Amniotic epithelial cell (primary cell): ENCODE measurements at regions not wholly inside any gene's neighbourhood (a gene's known extent, or its start where the extent isn't known, plus 50 kb on each side); places are given as distances from the start of the nearest gene placed in this dataset.

Experiments
- DNase-seq: peaks from one replicate; pipeline ENCODE4 v3.0.0-alpha.2; 2010; ENCODE audit warnings: low read depth

GRCh38 chr22:47345025-47345424 lies 582.6 kb downstream of the TBC1D22A start:
- DNase-seq: no peak

DNA sequence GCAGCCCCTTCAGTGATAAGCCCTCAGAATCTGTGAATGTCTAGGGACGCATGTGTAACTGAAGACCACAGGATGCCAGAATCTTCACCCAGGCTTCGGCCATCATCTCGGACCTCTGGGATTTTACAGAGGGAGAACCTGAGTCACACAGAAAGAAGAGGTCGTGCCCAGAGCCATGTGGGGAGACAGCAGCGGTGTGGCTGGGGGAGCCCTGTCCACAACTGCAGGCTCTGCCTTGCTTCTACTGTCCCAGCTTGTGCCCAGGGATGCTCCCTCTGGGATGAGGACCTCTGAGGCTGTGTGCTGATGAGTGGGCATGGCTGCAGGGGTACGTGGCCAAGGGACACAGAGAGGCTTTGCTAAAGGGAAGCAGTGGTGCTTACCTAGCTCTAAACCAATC lies 582.0 kb downstream of the TBC1D22A start:
- no peak for DNase-seq

DNA sequence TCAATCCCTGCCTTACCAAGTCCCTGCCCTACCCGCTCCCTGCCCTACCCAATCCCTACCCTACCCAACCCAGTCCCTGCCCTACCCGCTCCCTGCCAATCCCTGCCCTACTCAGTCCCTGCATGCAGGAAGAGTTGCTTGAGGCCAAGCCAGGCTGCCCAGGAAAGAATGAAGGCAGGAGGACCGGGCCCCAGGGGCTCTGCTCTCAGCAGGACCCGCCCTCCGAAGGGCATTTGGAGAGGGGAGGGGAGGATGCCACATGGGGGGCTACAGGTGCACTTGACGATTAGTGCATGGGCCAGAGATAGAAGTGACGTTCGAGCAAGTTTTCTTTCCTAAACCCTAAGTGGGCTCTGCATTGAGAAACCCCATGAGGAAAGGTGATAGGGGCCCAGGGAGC lies 581.2 kb downstream of the TBC1D22A start:
- no peak for DNase-seq

DNA sequence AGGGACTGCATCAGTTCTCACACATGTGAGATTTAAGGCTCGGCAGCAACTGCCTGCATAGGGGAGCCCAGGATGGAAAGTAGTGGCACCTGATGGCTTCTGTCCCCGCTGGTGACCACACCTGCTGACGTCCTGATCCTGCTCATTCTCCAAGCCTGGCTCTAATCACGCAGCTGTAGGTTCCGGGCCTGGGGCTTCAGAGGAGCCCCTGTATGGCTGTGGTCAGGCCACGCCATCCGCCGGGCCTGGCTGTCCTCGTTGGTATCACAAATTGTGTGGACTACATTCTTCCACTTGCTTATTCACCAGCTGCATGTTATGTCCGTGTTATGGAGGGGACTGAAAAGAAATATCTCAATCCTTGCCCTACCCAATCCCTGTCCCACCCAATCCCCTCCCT lies 580.0 kb downstream of the TBC1D22A start:
- DNase-seq: no peak

DNA sequence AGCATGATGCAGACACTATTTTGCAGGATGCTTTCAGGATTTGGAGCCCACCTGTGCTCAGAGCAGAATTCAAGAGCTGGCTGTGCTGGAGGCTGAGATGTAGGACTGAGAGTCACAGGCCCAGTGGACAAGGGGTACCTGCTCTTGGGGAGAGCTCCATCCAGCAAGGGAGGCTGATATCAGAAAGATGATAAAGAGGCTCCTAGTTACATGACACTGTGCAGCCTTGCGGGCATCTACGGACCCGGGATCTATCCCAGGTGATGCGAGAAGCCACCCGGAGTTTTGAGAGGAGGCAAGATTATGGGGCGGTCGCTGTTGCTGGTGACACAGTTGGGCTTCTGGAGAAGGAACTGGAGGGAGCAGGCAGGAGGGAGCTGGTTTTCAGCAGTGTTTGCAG lies 579.0 kb downstream of the TBC1D22A start:
- no peak for DNase-seq

DNA sequence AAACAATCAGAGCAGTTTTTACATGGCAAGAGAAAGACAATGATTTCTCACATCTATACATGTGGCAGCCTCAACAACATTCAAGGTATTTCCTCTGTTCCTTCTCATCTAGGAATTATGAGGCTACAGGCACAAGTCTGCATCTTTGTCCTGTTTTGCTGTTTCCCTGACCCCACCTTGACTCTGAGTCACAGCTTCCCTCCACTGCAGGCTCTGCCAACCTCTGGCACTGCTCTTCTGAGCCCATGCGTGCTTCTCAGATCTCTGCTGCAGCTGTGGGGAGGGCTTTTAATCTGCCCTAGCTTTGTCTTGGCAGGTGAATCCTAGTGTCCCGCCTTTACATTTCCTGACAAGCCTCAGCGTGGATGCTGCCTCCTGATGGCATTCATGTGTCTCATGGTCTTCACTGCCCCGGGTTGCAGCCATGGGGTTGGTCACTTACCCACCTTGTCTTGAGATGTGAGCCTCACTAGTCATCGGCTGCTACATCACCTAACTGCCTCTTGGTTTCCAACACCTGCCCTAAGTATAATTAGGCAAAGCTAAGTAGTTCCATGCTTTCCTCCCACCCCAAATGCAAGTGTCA lies 578.5 kb downstream of the TBC1D22A start:
- DNase-seq: no peak

DNA sequence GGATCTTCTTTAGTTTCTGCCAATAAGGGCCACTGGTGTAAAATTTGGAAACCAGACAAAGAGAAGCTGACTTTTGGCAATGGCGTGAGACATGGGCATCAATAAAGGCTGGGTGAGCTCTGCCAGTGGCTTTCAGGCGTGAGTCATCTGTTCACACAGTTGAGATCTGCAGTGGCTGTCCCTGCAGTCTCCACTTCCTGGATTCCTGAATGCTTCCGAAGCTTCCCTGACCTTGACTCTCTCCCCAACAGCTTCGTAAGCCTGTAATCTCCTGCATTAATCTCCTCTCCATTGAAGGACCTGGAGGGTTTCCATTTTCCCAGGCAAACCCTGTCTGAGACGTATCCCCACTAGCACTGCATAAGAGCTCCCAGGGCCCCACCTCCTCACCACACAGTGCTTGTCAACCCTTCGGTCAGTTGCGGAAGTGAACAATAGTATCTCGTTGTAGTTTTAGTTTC lies 574.7 kb downstream of the TBC1D22A start:
- peak; percentile 75 for DNase-seq

DNA sequence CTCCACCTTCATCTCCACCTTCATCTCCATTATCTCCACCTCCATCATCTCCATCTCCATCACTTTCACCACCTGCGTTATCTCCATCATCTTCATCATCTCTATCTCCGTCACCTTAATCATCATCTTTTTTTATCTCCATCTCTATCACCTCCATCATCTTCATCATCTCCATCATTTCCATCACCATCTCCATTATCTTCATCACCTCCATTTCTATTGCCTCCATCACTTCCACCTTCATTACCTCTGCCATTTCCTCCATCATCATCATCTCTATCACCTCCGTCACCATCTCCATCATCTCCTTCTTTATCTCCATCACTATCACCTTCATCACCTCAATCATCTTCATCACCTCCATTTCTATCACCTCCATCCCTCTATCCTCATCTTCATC lies 573.5 kb downstream of the TBC1D22A start:
- no peak for DNase-seq

DNA sequence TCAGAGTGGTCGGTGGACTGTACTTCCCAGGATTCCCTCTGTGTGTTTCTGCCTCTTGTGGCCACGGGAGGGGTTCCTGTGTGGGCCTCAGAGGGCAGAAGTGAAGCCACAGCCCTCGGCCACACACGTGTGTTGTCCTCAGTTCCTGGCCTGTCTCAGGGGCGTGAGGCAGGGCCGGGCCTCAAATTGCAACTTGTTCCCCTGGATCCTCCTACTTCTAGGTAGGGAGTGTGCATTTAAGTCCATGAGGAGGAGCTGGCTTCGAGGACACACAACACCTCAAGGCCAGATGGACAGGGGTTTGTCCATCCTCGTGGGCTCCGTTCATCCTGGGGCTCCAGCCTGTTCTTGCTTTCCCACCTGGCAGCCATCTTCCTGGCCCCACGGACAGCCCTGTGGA lies 573.0 kb downstream of the TBC1D22A start:
- DNase-seq: no peak

- DNase-seq: no peak
These were observed 572.2 kb downstream of the TBC1D22A start for GRCh38 chr22:47334601-47335000.

GRCh38 chr22:47333625-47334024 lies 571.2 kb downstream of the TBC1D22A start:
- DNase-seq: peak; percentile 12

DNA sequence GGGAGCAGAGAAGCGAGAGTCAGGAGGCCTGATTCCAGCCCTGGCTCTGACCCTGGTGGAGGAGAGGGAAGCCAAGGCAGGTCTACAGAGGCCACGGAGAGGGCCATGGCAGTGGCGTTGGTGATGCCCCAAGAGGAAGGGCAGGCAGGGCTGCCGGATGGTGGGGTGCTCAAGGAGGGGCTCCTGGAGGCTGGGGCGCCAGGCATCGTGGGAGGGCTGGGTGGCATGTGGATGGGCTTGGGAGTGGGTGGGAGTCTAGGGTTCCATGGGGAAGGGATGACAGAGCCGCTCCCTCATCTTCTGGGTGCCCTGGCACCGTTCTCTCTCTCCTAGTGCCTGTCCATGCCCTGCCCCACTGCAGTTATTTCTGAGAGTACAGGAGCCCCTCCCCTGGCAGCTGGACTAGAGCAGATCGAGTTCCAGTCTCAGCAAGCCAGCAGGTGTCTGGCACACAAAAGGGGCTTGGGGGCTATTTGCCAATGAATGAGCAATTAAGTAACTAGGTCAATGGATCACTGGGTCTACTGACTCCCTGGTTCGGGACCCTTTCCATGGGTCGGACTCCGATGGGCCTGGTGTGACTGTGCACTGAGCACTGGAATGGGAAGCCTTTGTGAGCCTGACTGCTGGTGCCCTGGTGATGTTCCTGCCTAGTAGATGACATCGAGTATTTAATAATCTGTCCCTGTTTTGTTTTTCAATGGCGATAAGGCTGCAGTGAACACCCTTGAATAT lies 570.0 kb downstream of the TBC1D22A start:
- no peak for DNase-seq

DNA sequence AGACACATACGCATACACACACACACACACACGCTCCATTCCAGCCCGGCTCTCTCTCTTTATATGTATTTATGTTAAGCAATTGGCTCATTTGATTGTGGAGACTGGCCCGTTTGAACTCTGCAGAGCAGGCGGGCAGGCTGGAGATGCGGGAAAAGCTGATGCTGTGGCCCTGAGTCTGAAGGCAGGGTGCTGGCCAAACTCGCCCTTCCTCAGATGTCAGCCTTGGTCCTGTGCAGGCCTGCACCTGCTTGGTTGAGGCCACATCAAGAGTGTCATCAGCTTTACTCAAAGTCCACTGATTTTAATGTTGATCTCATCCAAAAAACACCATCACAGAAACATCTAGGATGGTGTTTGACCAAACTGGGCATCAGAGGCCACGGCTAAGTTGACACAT lies 569.3 kb downstream of the TBC1D22A start:
- no peak for DNase-seq

DNA sequence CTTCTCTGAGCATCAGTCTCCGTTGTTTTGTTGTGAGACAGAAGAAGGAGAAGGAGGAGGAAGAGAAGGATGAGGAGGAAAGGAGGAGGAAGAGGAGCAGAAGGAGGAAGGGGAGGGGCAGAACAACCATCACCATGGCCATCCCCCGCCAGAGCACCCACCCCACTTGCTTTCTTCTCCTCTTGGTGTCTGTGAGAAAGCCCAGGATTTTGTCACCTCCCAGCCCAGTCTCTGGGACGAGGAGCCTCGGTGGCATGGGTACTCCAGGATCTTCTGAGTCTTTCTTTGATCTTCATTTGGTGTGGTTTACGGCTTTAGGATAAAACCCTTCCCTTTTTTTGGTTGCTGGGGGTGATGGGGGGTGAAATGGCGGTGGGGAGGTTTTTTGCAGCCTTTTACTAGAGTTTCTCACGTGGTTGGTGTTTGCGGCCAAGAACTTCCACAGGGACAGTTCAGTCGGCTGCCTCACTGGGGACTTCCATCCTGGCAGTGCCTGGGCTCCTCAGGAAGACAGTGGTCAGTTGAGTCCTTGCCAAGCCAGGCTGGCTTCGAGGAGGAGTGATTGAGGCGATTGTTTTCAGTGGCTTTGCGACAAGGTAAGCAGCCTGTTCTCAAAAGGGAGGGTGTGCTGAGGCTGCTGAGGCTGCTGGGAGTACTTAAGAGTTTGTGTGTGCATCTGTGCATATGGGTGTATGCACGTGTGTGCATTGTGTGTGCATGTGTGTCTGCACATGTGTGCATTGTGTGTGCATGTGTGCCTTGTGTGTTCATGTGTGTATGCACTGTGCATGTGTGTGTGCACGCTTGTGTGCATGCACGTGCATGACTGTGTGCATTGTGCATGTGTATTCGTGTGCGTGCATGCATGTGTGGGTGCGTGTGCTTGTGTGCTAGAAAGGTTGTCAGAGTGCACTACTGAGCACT lies 567.5 kb downstream of the TBC1D22A start:
- DNase-seq: no peak

- DNase-seq: peak; percentile 79
These were observed 566.2 kb downstream of the TBC1D22A start for GRCh38 chr22:47328550-47329243.

- no peak for DNase-seq
These were observed 564.8 kb downstream of the TBC1D22A start for GRCh38 chr22:47327241-47327640.

- no peak for DNase-seq
These were observed 562.8 kb downstream of the TBC1D22A start for GRCh38 chr22:47325249-47325648.

DNA sequence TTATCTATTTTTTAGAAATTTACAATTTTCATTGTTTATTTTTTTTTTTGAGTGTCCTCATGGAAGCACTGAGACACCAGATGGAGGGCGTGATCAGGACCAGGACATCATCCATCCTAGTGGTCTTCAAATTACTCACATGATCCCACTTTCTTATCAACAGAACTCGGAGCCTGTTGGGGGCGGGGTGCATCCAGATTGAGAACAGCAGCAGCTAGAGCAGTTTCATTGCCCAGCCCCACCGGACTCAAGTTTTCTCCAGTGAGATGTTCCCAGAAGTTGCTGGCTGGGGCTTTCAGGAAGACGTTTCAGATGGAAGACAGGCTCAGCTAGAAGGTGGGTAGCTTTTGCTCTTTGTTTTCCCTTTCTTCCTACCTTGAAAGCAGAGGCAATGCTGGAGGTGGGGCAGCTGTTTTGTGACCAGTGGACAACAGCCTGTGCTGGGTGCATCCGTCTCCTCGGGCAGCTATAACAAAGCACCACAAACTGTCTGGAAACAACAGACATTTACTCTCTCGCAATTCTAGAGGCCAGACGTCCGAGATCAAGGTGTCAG lies 562.1 kb downstream of the TBC1D22A start:
- DNase-seq: no peak

DNA sequence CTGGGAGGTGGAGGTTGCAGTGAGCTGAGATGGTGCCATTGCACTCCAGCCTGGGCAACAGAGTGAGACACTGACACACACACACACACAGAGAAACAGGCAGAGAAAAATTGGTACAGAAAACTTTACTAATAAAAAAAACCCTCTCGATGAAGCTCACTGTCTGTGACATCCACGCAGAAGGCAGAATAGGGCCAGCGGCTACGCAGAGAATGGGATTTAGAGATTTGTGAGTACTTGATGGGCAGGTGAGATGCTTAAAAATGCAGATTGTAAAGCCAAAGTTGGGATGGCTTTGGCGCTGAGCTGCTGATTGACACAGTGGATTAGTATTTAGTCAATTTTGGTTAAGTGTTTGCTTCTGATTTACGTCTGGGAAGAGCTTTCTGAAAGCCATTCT lies 561.1 kb downstream of the TBC1D22A start:
- no peak for DNase-seq

DNA sequence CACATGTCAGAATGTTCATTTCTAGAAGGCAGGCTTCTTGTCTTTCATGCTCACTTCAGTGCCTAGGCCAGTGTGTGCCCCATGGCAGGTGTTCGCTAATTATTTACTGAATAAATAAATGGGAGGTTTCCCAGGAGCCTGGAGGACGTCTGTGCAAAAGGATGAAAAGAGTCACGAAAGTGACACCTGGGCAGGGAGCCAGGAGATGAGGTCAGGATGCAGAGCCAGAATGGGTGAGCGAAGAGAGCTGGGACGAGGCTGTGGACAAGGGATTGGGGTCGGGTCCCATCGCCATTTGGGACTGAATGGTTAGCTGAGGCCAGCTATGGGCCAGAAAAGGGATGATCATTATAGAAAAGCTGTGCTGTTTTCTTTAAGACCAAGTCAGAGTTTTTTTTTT lies 560.4 kb downstream of the TBC1D22A start:
- no peak for DNase-seq

- no peak for DNase-seq
These were observed 558.1 kb downstream of the TBC1D22A start for GRCh38 chr22:47320560-47320959.
